Activated T-helper 2 cell treated with anti-CD3 and anti-CD28 coated beads, Interferon-gamma antibody, Interleukin-2, Interleukin-4, amounts not matched to agents 10 μg/mL and 5 μg/mL and 100 μg/mL, durations not matched to agents 14 hours and 24 hours and 36 hours (primary cell): ENCODE measurements at regions not wholly inside any gene's neighbourhood (a gene's known extent, or its start where the extent isn't known, plus 50 kb on each side); places are given as distances from the start of the nearest gene placed in this dataset.
"Not testable (repeated sequence)": the region's sequence is repeated elsewhere in the genome, so short reads cannot be mapped to it uniquely, and the experiment has no call there.

ENCODE experiments used
- DNase-seq: peaks from one replicate; pipeline ENCODE4 v3.0.0; 2021; ENCODE audit warnings: low spot score
- H3K27ac Mint-ChIP-seq: one replicate; pipeline ENCODE4 v1.8.0; 2021; ENCODE audit warnings: mixed read lengths
- H3K27me3 Mint-ChIP-seq: one replicate; pipeline ENCODE4 v1.8.0; 2021; ENCODE audit warnings: low read depth, mixed read lengths
- H3K36me3 Mint-ChIP-seq: one replicate; pipeline ENCODE4 v1.8.0; 2021; ENCODE audit warnings: low read depth, mixed read lengths
- H3K4me1 Mint-ChIP-seq: one replicate; pipeline ENCODE4 v1.8.0; 2021; ENCODE audit warnings: low read depth, mixed read lengths
- H3K4me3 Mint-ChIP-seq: one replicate; pipeline ENCODE4 v1.8.0; 2021; ENCODE audit warnings: low read depth, mild to moderate bottlenecking, moderate library complexity, mixed read lengths
- H3K9me3 Mint-ChIP-seq: one replicate; pipeline ENCODE4 v1.8.0; 2021; ENCODE audit warnings: mixed read lengths
- intact Hi-C: fragments of 100-400 bp; cut with micrococcal nuclease; formaldehyde crosslinking; loops from one replicate; pipeline ENCODE4 v1.15.1; 2023

- Mint-ChIP-seq H3K27me3 (no peaks in the 10 kb centered on the region), H3K9me3 (no peaks in the 10 kb centered on the region), H3K4me1 (peaks cover 51% of the 10 kb centered on the region), H3K4me3 (no peak overlapping the region), H3K36me3 (peaks cover 3% of the 10 kb centered on the region), H3K27ac (no peak overlapping the region)
- intact Hi-C loops: no loop called here
- DNase-seq: no peak
Observed at GRCh38 chr6:14384175-14384949, 266.8 kb downstream of the CD83 start.

- no peaks in the 10 kb centered on the region for H3K27me3 Mint-ChIP-seq
Observed at GRCh38 chr6:14386263-14386662, 268.7 kb downstream of the CD83 start.

GRCh38 chr6:14386668-14387067, 269.1 kb downstream of the CD83 start:
- H3K4me1 Mint-ChIP-seq: peaks cover 35% of the 10 kb centered on the region
- H3K27ac Mint-ChIP-seq: no peak overlapping the region
- DNase-seq: no peak
- H3K27me3 Mint-ChIP-seq: no peaks in the 10 kb centered on the region
- H3K36me3 Mint-ChIP-seq: no peaks in the 10 kb centered on the region
- no peak overlapping the region for H3K4me3 Mint-ChIP-seq
- no peaks in the 10 kb centered on the region for H3K9me3 Mint-ChIP-seq
- intact Hi-C loops: no loop called here

More at GRCh38 chr6:14386263-14386662, 268.7 kb downstream of the CD83 start:
- intact Hi-C loops: no loop called here
- Mint-ChIP-seq H3K36me3 (no peaks in the 10 kb centered on the region), H3K4me1 (peaks cover 38% of the 10 kb centered on the region), H3K4me3 (no peak overlapping the region), H3K9me3 (no peaks in the 10 kb centered on the region), H3K27ac (no peak overlapping the region)
- no peak for DNase-seq

GRCh38 chr6:14388371-14388770, 270.8 kb downstream of the CD83 start:
- no peak overlapping the region for H3K4me3 Mint-ChIP-seq

GRCh38 chr6:14389776-14390175, 272.2 kb downstream of the CD83 start:
- H3K4me1 Mint-ChIP-seq: peaks cover 17% of the 10 kb centered on the region
- H3K27ac Mint-ChIP-seq, H3K36me3 Mint-ChIP-seq, intact Hi-C loops, DNase-seq, H3K4me3 Mint-ChIP-seq, H3K27me3 Mint-ChIP-seq, H3K9me3 Mint-ChIP-seq: not testable (repeated sequence)

More at GRCh38 chr6:14388371-14388770, 270.8 kb downstream of the CD83 start:
- Mint-ChIP-seq H3K9me3 (no peaks in the 10 kb centered on the region), H3K27ac (no peak overlapping the region), H3K27me3 (no peaks in the 10 kb centered on the region), H3K4me1 (peaks cover 20% of the 10 kb centered on the region), H3K36me3 (peaks cover 4% of the 10 kb centered on the region)
- DNase-seq: no peak
- intact Hi-C loops: no loop called here

- H3K27ac Mint-ChIP-seq: no peak overlapping the region
- H3K36me3 Mint-ChIP-seq: peaks cover 4% of the 10 kb centered on the region
- H3K27me3 Mint-ChIP-seq: no peaks in the 10 kb centered on the region
- H3K4me3 Mint-ChIP-seq: no peak overlapping the region
- H3K4me1 Mint-ChIP-seq: peaks cover 13% of the 10 kb centered on the region
- intact Hi-C loops: no loop called here
- DNase-seq: no peak
- H3K9me3 Mint-ChIP-seq: no peaks in the 10 kb centered on the region
Observed at GRCh38 chr6:14390805-14391204, 273.2 kb downstream of the CD83 start.

- Mint-ChIP-seq H3K27ac (no peak overlapping the region), H3K27me3 (no peaks in the 10 kb centered on the region), H3K9me3 (no peaks in the 10 kb centered on the region), H3K36me3 (peaks cover 4% of the 10 kb centered on the region), H3K4me3 (no peak overlapping the region), H3K4me1 (peaks cover 15% of the 10 kb centered on the region)
- DNase-seq: no peak
- intact Hi-C loops: no loop called here
Observed at GRCh38 chr6:14393910-14394309, 276.3 kb downstream of the CD83 start.

- no peak for DNase-seq
- H3K9me3 Mint-ChIP-seq: peaks cover 6% of the 10 kb centered on the region
- H3K27me3 Mint-ChIP-seq: no peaks in the 10 kb centered on the region
- peaks cover 4% of the 10 kb centered on the region for H3K36me3 Mint-ChIP-seq
- intact Hi-C loops: no loop called here
- no peak overlapping the region for H3K4me3 Mint-ChIP-seq
- H3K4me1 Mint-ChIP-seq: peaks cover 18% of the 10 kb centered on the region
- H3K27ac Mint-ChIP-seq: no peak overlapping the region
Observed at GRCh38 chr6:14396392-14396791, 278.8 kb downstream of the CD83 start.

- peaks cover 7% of the 10 kb centered on the region for H3K9me3 Mint-ChIP-seq
- DNase-seq: no peak
Observed at GRCh38 chr6:14396826-14397517, 279.4 kb downstream of the CD83 start.

GRCh38 chr6:14397518-14397901, 279.9 kb downstream of the CD83 start:
- H3K9me3 Mint-ChIP-seq: peaks cover 7% of the 10 kb centered on the region
- H3K4me1 Mint-ChIP-seq: peaks cover 18% of the 10 kb centered on the region
- no peak for DNase-seq
- intact Hi-C loops: no loop called here
- no peak overlapping the region for H3K4me3 Mint-ChIP-seq
- H3K36me3 Mint-ChIP-seq: no peaks in the 10 kb centered on the region
- H3K27me3 Mint-ChIP-seq: no peaks in the 10 kb centered on the region
- H3K27ac Mint-ChIP-seq: no peak overlapping the region

More at GRCh38 chr6:14396826-14397517, 279.4 kb downstream of the CD83 start:
- H3K27me3 Mint-ChIP-seq: no peaks in the 10 kb centered on the region
- H3K27ac Mint-ChIP-seq: no peak overlapping the region
- peaks cover 2% of the 10 kb centered on the region for H3K36me3 Mint-ChIP-seq
- peaks cover 18% of the 10 kb centered on the region for H3K4me1 Mint-ChIP-seq
- H3K4me3 Mint-ChIP-seq: no peak overlapping the region
- intact Hi-C loops: no loop called here

GRCh38 chr6:14398953-14399352, 281.4 kb downstream of the CD83 start:
- no peak for DNase-seq
- Mint-ChIP-seq H3K4me3 (no peak overlapping the region), H3K27ac (no peak overlapping the region), H3K27me3 (no peaks in the 10 kb centered on the region), H3K9me3 (peaks cover 9% of the 10 kb centered on the region), H3K4me1 (peaks cover 27% of the 10 kb centered on the region), H3K36me3 (peaks cover 2% of the 10 kb centered on the region)
- intact Hi-C loops: no loop called here

- intact Hi-C loops: no loop called here
- Mint-ChIP-seq H3K27me3 (no peaks in the 10 kb centered on the region), H3K27ac (no peak overlapping the region), H3K9me3 (peaks cover 14% of the 10 kb centered on the region), H3K4me3 (no peak overlapping the region), H3K36me3 (peaks cover 4% of the 10 kb centered on the region), H3K4me1 (peaks cover 28% of the 10 kb centered on the region)
- DNase-seq: no peak
Observed at GRCh38 chr6:14399635-14400034, 282.1 kb downstream of the CD83 start.

- intact Hi-C loops: no loop called here
- Mint-ChIP-seq H3K9me3 (peaks cover 14% of the 10 kb centered on the region), H3K27me3 (no peaks in the 10 kb centered on the region), H3K4me3 (no peak overlapping the region), H3K4me1 (peaks cover 28% of the 10 kb centered on the region), H3K36me3 (peaks cover 4% of the 10 kb centered on the region), H3K27ac (no peak overlapping the region)
- DNase-seq: no peak
Observed at GRCh38 chr6:14401246-14401645, 283.7 kb downstream of the CD83 start.
